HG02938 (cell line): ENCODE measurements at regions not wholly inside any gene's neighbourhood (a gene's known extent, or its start where the extent isn't known, plus 50 kb on each side); places are given as distances from the start of the nearest gene placed in this dataset.
"Not testable (repeated sequence)": the region's sequence is repeated elsewhere in the genome, so short reads cannot be mapped to it uniquely, and the experiment has no call there.

Experiments
- ATAC-seq: cut with Tn5 transposase; IDR thresholded peaks from one replicate; pipeline ENCODE4 v1.9.1; 2021; ENCODE audit warnings: mild to moderate bottlenecking, moderate library complexity; ENCODE audit not compliant: unreplicated experiment

- ATAC-seq, result no peak
These were observed 1105.7 kb downstream of the REEP3 start for GRCh38 chr10:64626924-64627323.

GRCh38 chr10:64630534-64630933 lies 1109.3 kb downstream of the REEP3 start:
- no peak for ATAC-seq

GRCh38 chr10:64635906-64636305 lies 1114.7 kb downstream of the REEP3 start:
- ATAC-seq, result no peak

GRCh38 chr10:64636461-64636860 lies 1115.3 kb downstream of the REEP3 start:
- ATAC-seq, result no peak

GRCh38 chr10:64637939-64638338 lies 1116.7 kb downstream of the REEP3 start:
- no peak for ATAC-seq

- no peak for ATAC-seq
These were observed 1127.7 kb downstream of the REEP3 start for GRCh38 chr10:64648915-64649314.

- no peak for ATAC-seq
These were observed 1137.3 kb downstream of the REEP3 start for GRCh38 chr10:64658528-64658927.

- no peak for ATAC-seq
These were observed 1138.1 kb downstream of the REEP3 start for GRCh38 chr10:64659311-64659710.

- ATAC-seq, result no peak
These were observed 1160.8 kb downstream of the REEP3 start for GRCh38 chr10:64682043-64682442.

DNA sequence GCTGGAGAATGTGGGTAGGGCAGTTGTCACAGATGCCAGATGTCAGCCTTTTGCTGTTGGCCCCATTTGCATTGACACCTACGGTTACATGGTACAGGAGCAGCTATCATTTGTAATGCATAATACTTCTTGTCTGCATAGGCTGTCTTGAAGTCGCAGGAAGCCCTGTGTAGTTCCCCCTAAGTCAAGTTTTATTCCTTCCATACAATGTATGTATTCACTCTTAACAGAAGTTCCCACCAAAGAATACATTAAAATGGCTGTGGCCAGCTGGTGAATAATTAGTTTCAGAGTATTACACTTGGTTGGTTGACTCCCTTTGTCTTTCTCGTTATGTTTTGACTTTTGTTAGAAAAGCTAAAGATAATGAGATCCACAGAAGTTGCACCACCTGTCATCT lies 1169.0 kb downstream of the REEP3 start:
- no peak for ATAC-seq

DNA sequence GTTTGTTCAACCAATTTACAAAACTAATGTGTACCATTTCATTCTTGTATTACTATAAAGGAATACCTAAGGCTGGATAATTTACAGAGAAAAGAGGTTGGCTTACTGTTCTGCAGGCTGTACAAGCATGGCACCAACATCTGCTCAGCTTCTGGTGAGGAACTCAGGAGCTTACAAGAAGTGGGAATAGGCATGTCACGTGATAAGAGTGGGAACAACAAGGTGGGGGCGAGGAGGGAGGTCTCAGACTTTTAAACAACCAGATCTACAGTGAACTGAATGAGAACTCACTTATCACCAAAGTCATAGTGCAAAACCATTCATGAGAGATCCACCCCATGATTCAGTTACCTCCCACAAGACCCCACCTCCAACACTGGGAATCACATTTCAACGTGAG lies 1178.0 kb downstream of the REEP3 start:
- no peak for ATAC-seq

GRCh38 chr10:64702086-64702485 lies 1180.9 kb downstream of the REEP3 start:
- not testable (repeated sequence) for ATAC-seq

GRCh38 chr10:64708884-64709681 lies 1187.9 kb downstream of the REEP3 start:
- no peak for ATAC-seq

DNA sequence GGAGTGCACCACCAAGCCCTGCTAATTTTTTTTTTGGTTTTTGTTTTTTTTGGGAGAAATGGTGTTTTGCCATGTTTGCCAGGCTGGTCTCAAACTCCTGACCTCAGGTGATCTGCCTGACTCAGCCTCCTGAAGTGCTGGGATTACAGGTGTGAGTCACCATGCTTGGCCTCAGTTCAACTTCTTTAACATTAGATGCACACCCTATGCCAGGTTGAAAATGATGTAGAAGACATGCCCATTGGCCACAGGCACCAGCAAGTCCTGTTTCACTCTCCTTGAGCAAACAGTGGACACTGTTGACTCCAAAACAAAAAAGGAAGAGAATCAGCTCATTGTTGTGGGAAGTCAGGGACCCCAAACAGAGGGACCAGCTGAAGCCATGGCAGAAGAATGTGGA lies 1205.3 kb downstream of the REEP3 start:
- ATAC-seq, result no peak

DNA sequence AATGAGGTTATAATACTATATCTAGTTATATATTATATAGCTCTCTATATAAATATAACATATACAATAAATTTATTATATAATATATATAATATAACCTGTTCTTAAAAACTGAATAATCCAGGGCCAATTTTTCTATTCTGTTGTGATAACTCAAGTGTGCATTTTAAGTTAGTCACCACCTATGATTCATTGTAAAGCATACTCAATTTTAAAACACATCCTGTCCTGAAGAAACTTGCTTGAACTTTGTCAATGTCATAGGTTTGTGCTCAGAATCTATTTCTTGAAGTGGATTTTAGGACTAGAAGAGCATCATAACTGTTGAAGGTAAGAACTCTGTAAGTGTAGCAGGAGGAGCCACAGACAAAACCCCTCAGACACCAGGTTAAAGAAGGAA lies 1209.8 kb downstream of the REEP3 start:
- ATAC-seq, result no peak

GRCh38 chr10:64732372-64732957 lies 1211.3 kb downstream of the REEP3 start:
- ATAC-seq, result no peak

DNA sequence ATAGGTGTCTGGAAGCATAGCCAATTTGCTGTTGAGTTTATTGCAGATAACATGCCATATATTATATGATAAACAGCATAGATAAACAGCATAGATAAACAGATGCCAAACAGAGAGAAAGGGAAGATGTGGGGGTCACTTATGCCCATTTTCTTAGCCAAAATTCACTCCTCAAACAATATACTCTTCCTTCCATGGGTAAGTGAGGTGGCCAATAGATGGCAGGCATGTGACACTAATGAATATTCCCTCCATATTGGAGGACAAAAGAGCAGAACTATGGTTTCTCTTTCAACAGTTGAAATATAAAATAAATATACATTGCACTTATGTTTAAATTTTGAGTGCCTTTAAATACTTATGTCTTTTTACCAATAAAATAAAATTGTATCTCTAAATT lies 1212.8 kb downstream of the REEP3 start:
- ATAC-seq, result no peak

DNA sequence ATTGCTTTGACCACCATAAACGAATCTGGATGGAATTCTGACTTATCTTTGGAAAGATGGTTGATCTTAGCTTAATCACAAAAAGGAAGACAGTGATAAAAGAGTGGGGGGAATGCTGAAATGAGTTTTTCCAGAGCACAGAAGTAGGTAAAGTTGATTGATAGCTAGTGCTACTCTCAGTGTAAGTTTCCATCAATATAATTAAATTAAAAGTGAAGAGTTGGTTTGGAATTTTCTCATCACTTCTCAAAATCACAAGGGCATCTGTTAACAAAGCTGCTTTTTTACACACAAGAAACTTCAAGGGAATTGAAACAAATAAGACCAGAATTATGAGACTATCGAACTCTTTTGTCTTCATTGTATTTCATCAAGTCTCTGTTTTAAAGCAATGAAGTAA lies 1217.3 kb downstream of the REEP3 start:
- no peak for ATAC-seq

GRCh38 chr10:64745565-64745964 lies 1224.4 kb downstream of the REEP3 start:
- no peak for ATAC-seq

DNA sequence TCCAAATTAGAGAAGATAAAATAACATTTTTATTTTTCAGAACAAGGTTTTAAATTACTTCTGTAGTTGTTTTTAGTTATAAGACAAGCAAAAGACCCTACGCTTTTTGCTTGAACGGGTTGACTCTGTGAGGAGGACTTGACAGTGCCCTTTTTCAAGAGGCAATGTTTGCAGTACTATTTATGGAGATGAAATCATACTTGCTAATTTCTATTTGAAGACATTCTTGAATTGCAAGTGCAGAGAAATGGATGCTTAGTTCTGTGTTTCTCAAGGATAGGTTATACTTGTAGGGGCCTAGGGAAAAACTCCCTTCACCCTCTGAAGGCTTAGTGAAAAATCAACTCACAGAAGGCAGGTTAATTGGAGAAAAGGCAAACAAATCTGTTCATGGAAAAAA lies 1229.5 kb downstream of the REEP3 start:
- ATAC-seq, result no peak

DNA sequence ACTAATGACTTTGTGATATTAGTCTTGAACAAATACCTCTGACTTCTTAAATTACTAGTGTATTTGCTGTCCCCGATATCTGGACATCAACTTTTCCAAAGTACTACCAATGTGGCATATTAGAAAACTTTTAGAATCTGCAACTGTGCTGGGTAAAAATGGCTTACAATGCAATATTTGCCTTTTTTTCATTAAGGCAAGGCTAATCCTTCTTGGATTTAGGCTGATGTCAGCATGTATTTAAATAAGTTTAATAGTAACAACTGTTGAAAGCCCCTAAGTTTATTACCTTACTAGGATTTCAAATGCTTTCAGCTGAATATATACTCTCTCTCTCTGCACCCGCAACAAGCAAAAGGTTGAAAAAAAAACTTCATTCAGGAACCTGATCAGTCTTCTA lies 1232.3 kb downstream of the REEP3 start:
- no peak for ATAC-seq

GRCh38 chr10:64760371-64760770 lies 1239.2 kb downstream of the REEP3 start:
- no peak for ATAC-seq

- ATAC-seq, result no peak
These were observed 1241.7 kb downstream of the REEP3 start for GRCh38 chr10:64762861-64763260.
